Suppressor macrophage treated with lipopolysaccharide for 1 hour (primary cell): ENCODE measurements at regions not wholly inside any gene's neighbourhood (a gene's known extent, or its start where the extent isn't known, plus 50 kb on each side); places are given as distances from the start of the nearest gene placed in this dataset.
A peak's percentile ranks its signal among the peaks of the same experiment; 100 is the strongest.

Source experiments
- DNase-seq, 3 donors: peaks; one replicate each; pipeline ENCODE4 v3.0.0-alpha.2; 2020 to 2022

DNA sequence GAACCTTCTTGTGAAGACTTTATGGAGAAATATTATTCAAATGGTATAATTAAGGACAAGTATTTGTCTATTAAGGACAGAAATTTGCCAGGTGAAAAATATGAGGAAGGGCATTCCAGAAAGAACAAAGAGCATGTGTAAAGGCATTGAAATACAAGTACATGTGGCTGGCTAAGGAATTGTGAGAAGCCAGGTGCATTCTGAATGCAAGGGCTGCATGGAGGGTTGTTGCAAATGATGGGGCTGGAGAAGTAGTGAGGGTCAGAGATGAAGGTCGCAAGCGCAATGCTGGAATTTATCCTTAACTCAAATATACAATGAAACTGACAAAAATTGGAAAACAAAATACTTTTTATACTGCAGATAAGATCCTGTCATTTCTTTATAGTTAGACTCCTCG, 437.7 kb downstream of the ADAMTS20 start:
- no peak for DNase-seq

GRCh38 chr12:43113616-43114015, 438.4 kb downstream of the ADAMTS20 start:
- no peak for DNase-seq

- no peak for DNase-seq
These were observed 438.9 kb downstream of the ADAMTS20 start for GRCh38 chr12:43113135-43113534.

- DNase-seq = no peak
These were observed 439.7 kb downstream of the ADAMTS20 start for GRCh38 chr12:43112101-43112920.

DNA sequence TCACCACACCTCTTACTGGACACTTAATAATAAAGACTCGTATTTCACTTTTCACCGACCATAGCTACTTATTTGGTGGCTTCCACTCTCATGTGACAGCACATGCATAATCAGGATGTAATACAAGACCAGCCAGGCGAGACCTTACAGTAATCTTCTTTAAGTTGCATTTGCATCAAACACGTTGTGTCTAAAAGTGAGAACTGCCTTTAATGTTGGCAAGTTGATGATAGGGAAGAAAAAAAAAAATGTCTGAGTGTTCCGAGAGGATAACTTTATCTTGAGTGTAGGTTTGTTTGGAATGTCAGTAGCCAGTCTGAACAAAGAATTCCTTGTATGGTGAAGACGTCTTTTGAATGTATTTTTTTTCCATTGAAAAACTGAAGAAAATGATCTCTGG, 440.4 kb downstream of the ADAMTS20 start:
- no peak for DNase-seq

DNA sequence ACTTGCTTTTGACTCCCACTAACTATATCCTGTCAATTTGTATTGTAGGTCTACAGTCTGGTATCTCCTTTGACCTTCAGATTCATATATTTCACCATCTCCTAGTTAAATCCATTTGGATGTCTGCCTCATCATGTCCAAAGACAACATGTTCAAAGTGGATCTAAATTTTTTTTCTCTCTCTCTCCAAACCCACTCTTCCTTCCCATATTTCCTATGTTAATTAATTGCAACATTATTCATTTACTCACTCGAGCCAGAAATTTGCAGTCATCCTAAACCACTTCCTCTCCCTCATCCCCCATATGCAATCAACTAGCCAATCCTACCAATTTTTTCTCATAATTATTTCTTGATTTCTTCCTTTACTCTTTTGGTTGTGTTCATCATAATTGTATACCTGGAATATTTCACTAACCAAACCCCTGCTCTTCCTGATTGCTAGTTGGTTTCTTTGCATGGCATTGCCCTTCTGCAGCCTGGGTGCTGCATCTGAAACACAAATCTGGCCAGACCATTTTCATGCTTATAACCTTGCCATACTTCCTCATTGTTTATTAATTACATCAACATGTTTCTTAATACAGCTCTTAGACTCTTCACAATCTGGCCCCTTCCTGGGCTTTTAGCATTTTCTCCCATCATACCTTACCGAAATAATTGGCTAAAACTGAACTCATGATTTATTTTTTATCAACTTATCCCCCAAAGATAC, 442.2 kb downstream of the ADAMTS20 start:
- DNase-seq = peak in 1 of 3 donors; percentile 3

GRCh38 chr12:43108656-43109055, 443.3 kb downstream of the ADAMTS20 start:
- DNase-seq = no peak

DNA sequence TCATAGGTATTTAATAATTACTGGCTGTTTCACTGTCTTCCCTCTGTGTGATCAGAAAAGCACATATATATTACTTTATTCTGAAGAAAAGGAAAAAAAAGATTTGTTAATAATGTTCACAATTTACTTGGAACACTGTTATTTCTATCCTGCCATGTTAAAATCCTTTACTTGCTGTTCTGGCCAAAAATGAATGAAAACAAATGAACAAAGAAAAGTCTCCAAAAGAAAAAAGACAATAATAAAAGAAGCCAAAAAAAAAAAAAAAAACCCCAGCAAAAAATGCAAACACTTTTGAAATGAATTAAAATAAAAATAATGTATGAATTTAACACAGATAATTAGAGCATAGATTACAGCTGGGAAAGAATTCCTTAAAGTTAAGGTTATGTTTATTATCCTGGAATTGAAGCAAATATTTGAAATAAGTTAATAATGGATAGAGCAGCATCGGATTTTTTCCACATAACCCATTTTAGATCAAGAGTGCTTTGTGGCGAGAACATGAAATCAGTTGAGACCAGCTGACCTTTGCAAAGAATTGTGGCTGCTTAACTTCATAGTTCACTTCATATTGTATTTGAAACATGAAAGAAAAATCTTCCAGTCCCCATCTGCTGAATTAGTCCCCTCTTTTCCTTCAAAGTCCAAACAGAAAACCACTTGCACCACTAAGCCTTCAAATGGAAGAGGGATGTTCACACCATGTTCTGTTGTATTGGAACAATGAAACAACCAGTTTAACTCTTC, 444.8 kb downstream of the ADAMTS20 start:
- DNase-seq = no peak

GRCh38 chr12:43106355-43106754, 445.6 kb downstream of the ADAMTS20 start:
- DNase-seq = no peak

DNA sequence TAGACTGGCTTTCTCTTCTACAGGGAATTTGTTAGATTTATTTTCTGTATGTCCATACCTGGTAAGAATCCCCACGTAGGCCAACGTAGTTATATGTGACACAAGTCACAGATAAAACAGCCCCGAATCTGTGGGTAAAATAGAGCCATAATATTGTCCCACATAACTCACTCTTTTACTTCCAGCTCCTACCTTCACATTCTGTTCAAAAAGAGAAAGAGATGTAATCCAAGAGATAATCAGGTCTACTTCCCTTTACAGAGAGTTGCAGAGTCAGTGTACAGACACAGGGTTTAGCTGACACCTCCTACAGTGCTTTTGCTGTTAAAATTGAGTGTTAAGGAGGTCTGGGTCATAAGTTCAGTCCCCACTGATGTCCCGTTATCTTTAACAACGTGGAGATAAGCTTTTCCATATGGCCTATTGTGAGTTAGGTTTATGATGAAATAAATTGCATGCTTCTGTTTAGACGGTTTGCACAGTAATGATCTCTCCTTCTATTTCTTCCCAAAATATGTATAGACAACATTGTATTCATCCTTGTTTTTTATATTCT, 446.5 kb downstream of the ADAMTS20 start:
- no peak for DNase-seq

- no peak for DNase-seq
These were observed 447.5 kb downstream of the ADAMTS20 start for GRCh38 chr12:43104494-43104893.

DNA sequence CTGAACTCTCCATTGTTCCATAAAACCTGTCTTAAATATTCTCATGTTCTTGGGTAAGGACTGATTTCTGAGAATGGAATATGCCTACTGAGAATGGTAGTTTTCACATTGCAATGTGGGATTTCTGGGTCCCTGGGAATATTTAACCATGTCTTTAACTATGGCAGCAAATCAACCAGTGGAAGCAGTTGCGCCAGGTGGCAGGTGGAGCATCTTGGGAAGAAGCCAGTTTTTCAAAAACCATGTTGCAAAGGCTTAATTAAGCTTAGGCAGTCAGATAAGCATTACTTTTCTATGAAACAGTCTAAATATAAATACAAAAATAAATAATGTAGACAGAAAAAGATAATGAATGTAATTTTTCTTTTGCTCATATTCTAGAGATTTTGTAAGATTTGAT, 448.1 kb downstream of the ADAMTS20 start:
- no peak for DNase-seq

GRCh38 chr12:43102546-43103264, 449.3 kb downstream of the ADAMTS20 start:
- DNase-seq = no peak

GRCh38 chr12:43100231-43100630, 451.8 kb downstream of the ADAMTS20 start:
- DNase-seq = no peak

- no peak for DNase-seq
These were observed 452.3 kb downstream of the ADAMTS20 start for GRCh38 chr12:43099691-43100163.

GRCh38 chr12:43098766-43099550, 453.0 kb downstream of the ADAMTS20 start:
- no peak for DNase-seq

DNA sequence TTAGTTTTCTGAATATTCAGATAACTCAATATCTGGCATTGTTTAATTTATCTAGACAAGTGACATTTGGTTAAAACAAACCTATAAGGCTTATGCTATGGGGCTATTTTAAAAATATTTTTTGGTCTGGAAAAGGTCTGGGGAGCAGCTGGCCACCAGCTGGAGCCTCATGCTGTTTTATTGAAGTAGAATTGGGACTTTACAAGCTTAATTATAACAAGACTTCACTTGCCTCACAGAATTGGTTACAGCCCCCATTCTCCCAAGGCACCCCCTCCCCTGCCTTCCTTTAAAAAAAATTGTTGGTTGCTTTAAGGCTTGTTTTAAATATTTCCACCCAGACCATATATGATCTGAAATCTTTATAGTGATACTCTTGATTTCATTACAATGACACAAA, 453.9 kb downstream of the ADAMTS20 start:
- no peak for DNase-seq

- no peak for DNase-seq
These were observed 454.5 kb downstream of the ADAMTS20 start for GRCh38 chr12:43097471-43097870.

DNA sequence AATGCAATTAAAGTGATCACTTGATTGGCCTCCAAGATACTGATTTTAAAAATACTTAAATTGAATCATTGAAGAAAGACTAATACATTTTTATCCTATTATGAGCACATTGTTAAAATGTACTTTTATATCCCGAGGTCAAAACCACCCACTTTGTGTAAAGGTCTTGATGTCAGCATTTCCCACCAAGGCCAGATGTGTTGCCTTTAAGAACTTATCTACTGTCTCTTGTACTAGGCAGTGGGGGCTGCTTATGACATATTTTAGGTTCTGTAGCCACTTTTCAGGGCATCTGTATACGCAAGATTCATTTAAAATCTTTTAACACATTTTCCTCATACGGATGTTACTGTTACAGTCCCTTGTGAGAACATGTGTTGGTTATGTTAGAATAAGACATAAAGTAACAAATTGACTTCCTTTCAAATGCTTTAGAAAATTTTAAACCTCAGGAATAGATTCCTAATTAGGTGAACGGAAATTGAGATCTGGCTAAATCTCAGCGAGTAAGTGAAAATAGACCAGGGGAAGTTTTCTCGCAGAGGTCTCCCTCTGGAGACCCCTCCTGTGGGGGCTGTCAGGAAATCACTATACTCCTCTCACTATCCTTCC, 456.2 kb downstream of the ADAMTS20 start:
- no peak for DNase-seq

DNA sequence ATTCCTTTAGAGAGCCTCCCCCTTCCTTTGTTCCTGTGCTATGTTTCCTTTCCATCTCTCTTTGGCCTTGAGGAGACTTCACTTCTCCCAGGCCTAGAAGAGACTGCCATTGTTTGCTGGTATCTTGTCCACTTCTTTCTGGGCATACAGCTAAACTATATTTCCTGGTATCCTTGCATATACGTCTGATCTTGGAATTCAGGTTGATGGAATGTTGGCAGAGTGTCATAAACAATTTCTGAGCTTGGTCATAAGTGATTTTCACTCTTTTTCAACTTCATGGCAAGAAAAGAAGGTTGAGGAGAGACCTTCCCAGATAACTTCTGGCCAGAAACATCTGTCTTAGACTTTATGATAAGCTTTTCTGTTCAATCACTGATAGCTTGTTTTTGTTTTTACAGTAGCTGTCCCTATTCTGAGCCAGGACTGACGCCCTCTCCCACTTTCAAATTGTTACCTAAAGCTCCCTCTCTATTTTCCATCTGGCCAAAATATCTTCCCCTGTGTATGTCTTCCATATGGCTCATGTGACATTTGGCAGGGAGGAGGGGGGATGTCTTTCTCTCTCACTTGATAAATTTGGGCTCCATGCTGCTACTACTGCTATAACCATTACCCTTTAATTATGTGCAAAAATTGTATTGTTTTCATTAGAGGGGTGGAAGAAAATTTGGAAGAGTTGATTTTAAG, 457.0 kb downstream of the ADAMTS20 start:
- no peak for DNase-seq

GRCh38 chr12:43090981-43091380, 461.0 kb downstream of the ADAMTS20 start:
- no peak for DNase-seq
